GM19025 (cell line): ENCODE measurements at regions not wholly inside any gene's neighbourhood (a gene's known extent, or its start where the extent isn't known, plus 50 kb on each side); places are given as distances from the start of the nearest gene placed in this dataset.
"Not testable (repeated sequence)": the region's sequence is repeated elsewhere in the genome, so short reads cannot be mapped to it uniquely, and the experiment has no call there.

Experiments used
- ATAC-seq: cut with Tn5 transposase; IDR thresholded peaks from one replicate; pipeline ENCODE4 v1.9.1; 2021; ENCODE audit warnings: mild to moderate bottlenecking, low read depth, moderate library complexity; ENCODE audit not compliant: unreplicated experiment

DNA sequence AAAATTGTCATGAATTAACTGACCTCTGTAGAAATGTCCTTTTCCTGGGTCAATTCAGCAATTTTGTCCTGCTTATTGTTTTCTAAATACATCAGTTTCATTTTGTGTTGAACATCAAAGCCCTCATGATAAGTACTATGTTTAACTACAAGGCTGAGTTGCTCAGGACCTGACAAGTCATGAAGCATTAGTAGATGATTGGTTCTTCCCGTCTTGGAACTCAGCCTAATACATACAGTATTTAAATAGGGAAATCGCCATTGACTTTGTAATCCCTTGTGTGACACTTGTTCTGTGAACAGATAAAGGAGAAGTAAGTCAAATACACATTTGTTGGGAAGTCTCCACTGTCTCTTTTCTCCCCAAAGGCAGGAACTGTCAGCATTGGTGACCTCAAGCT is 109.6 kb upstream of the POMZP3 start:
- not testable (repeated sequence) for ATAC-seq

- ATAC-seq: not testable (repeated sequence)
These were observed 109.0 kb upstream of the POMZP3 start for GRCh38 chr7:76736091-76736490.

- not testable (repeated sequence) for ATAC-seq
These were observed 108.6 kb upstream of the POMZP3 start for GRCh38 chr7:76735668-76736067.

- ATAC-seq: not testable (repeated sequence)
These were observed 101.5 kb upstream of the POMZP3 start for GRCh38 chr7:76728571-76728974.

GRCh38 chr7:76723928-76724327 is 96.8 kb upstream of the POMZP3 start:
- not testable (repeated sequence) for ATAC-seq

GRCh38 chr7:76716551-76716950 is 89.5 kb upstream of the POMZP3 start:
- ATAC-seq: not testable (repeated sequence)

GRCh38 chr7:76712926-76713325 is 85.8 kb upstream of the POMZP3 start:
- not testable (repeated sequence) for ATAC-seq

GRCh38 chr7:76711648-76712047 is 84.6 kb upstream of the POMZP3 start:
- not testable (repeated sequence) for ATAC-seq

DNA sequence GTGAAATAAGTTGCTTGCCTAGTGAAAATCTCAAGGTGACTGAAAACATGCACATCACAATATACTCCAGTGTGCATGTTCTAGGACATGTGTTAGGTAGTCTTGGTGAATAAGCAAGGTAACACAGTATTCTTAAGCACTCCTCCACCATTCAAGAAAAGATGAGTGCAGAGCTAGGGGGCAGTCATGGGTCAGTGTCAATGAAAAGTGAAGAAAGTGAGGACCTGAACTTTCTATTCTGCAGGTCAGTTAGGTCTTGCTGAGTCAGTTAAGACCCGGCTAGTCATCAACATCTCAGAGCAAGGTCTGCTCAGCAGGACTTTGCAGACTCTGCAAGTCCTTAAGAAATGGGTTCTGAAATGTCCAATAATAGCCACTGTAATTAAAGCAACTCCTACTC is 82.6 kb upstream of the POMZP3 start:
- ATAC-seq: not testable (repeated sequence)

DNA sequence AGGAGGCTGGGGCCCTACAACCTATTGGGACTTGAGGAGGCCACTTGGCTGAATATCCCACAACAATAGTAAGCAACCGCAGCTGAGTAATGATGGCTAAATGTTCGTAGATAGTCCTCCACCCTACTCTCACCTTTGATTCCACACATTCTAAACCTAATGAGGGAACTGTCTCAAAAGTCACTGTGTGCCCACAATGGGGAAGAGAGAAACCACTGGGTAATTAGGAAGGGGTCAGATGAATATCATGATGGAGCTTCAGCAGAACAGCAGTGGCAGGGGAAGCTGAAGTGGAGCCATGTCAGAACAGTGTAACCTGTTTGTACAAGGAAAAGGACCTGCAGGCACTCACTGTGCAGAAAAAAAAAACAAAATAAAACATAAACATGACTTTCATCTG is 81.4 kb upstream of the POMZP3 start:
- ATAC-seq: not testable (repeated sequence)

- not testable (repeated sequence) for ATAC-seq
These were observed 76.7 kb upstream of the POMZP3 start for GRCh38 chr7:76703815-76704214.

DNA sequence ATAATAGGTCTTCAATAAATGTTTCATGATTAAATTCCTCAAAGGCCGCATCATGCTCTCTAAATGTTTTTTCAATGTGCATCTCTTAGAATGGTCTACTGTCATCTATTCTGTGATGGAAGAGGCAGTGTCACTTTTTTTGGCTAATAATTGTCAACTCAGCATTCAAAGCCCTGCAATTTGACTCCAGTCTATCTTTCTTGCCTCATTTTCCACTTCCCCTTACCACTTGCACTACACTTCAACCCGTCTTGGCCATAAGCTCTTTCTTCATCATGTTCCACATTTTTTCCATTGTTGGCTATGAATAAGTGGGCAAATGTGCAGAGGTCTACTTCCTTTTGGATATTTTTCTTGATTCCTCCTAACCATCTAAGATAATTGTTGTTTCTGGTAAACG is 59.2 kb upstream of the POMZP3 start:
- ATAC-seq: not testable (repeated sequence)

- not testable (repeated sequence) for ATAC-seq
These were observed 57.7 kb upstream of the POMZP3 start for GRCh38 chr7:76684737-76685136.

DNA sequence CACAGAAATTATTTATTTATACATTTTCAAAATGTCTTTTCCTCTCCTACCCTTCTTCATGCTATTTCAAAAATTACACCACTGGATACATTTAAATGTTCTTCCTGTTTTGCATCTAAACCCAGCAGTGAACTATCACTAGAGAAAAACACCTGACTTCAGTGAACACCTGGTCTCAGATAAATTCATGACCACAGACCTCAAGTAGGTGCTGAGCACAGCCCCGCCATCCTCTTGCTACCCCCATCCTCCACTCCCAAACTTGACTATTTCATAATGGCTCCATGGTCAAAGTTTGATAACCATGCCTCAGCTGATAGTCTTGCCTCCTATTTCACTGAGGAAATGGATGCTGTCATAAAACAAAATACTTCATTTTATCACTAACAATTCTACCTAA is 56.6 kb upstream of the POMZP3 start:
- ATAC-seq: not testable (repeated sequence)

- ATAC-seq: not testable (repeated sequence)
These were observed 54.7 kb upstream of the POMZP3 start for GRCh38 chr7:76681810-76682209.

- not testable (repeated sequence) for ATAC-seq
These were observed 52.1 kb upstream of the POMZP3 start for GRCh38 chr7:76679174-76679573.

DNA sequence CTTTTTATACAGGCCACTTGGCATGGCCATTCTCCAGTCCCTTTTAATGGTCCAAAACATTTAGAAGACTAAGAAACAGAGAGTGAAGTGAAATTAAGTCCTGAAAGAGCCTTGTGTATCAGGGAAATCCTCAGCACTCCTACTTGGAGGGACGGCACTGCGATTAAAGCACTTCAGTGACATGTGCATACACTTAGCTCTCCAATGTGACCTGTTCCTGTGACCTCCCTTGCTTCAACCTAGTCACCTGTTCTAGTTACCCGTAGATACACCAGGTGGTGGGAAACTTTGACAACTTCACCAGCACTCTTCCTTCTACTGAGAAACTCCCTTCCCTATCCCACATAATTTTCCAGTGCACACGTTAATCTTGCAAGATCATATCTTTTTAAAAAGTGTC is 51.4 kb upstream of the POMZP3 start:
- not testable (repeated sequence) for ATAC-seq

GRCh38 chr7:76676890-76677289 is 49.8 kb upstream of the POMZP3 start:
- not testable (repeated sequence) for ATAC-seq
